DOHH2 (cell line): ENCODE measurements at regions not wholly inside any gene's neighbourhood (a gene's known extent, or its start where the extent isn't known, plus 50 kb on each side); places are given as distances from the start of the nearest gene placed in this dataset.

Experiments used
- CTCF ChIP-seq: fragments of 200-600 bp; sonication (generic); IDR thresholded peaks from one replicate; pipeline ENCODE4 v1.5.1; 2014; ENCODE audit warnings: antibody characterized with exemption, mild to moderate bottlenecking, low read depth, low read length; ENCODE audit not compliant: poor library complexity, severe bottlenecking
- EZH2phosphoT487 ChIP-seq: fragments of 200-600 bp; sonication (generic); IDR thresholded peaks from 2 replicates; pipeline ENCODE4 v1.6.1; 2017; ENCODE audit warnings: borderline replicate concordance, mild to moderate bottlenecking, antibody characterized with exemption, low read length, moderate library complexity, mixed read lengths

GRCh38 chr6:103522045-103522444 is 1337.7 kb downstream of the HACE1 start:
- TF ChIP-seq CTCF: no peak
- no peak for TF ChIP-seq EZH2phosphoT487
